Ovary (tissue), 3 donors: ENCODE measurements at regions not wholly inside any gene's neighbourhood (a gene's known extent, or its start where the extent isn't known, plus 50 kb on each side); places are given as distances from the start of the nearest gene placed in this dataset.

ENCODE experiments used
- CTCF ChIP-seq, 3 donors: fragments of 450-650 bp in 2 of 3; fragments of 200-600 bp in 1 of 3; IDR thresholded peaks; one replicate each; pipeline versions ENCODE4 v1.5.1 to v1.8.0; 2016 to 2022; ENCODE audit warnings: antibody characterized with exemption in 3 of 3, mild to moderate bottlenecking in 1 of 3
- EP300 ChIP-seq: sonication (generic); formaldehyde crosslinking; IDR thresholded peaks from one replicate; pipeline ENCODE4 v1.6.1; 2017; ENCODE audit warnings: antibody characterized with exemption
- donor health status: DM: no; HTN: no; CAD: no.

DNA sequence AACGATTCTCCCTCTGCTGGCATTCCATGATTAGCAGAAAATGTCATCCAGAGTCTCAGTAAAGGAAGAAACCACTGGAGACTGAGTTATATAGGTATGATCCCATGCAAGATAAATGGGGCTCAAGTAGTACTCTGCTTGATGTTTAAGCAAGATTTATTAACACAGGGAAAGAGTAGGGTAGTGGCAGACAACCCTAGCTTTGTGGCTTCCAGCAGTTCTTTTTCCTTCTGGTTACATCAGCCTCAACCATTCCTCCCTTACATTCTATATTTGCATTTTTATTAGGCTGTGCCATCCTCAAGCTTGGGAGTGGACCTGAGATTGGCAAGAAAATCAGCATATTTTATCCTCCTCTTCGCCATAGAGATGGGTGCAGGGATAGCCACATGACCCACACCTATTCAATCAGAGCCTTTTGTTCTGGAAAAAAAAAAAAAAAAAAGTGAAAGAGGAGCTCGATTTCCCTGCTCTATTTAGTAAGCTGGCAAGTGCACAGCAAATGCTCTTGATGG, 402.1 kb downstream of the ZNF536 start:
- no peak for TF ChIP-seq CTCF (IDR thresholded peaks at IDR 0.05)
- TF ChIP-seq EP300 = no peak
